ENCODE measurements at regions not wholly inside any gene's neighbourhood (a gene's known extent, or its start where the extent isn't known, plus 50 kb on each side); places are given as distances from the start of the nearest gene placed in this dataset.

DNA sequence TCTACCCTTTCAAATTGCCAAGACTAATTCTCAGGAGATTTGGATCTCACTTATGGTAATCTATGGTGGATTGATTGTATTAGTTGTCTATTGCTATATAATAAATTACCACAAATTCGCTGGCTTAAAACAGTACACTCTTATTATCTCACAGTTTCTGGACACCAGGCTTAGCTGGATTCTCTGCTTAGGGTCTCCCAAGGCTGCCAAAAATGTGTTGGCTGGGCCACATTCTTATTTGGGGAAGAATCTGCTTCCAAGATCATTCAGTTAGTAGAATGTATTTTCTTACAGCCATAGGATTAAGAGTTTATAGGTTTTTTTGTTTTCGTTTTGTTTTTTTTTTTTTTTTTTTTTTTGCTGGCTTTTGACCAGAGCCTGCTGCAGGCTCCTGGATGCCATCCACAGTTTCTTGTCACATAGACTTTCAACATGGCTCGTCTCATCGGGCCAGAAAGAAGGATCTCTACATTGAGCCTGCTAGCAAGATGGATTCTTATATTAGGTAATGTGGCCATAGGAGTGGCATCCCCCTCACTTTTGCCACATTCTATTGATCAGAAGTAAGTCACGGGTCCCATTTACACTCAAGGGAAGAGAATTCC is 415.3 kb downstream of the KIF2B start:
- H3K9ac ChIP-seq (ENCODE audit: insufficient read depth, low read depth, low read length): no peak overlapping the region
- DNase-seq (ENCODE audit: low spot score): no peak
- H2AFZ ChIP-seq (ENCODE audit: low read length): no peak overlapping the region
- H3K4me2 ChIP-seq (ENCODE audit: low read depth, low read length): no peak overlapping the region
- WGBS (ENCODE audit: low lambda C conversion rate): 3% methylated on average over 5 of the region's 5 CpGs
- no peaks in the 10 kb centered on the region for H3K27me3 ChIP-seq (ENCODE audit: control insufficient read depth in 1 of 2, insufficient read depth in 2 of 2, low read length in 2 of 2)
- intact Hi-C loops (cut with micrococcal nuclease; ENCODE audit: unreplicated experiment) (no loop called here), in situ Hi-C loops (cut with HindIII; ENCODE audit: extremely low pct_ligation_motif_present, low pct_unique_long_range_greater_than_20kb) (no loop called here)
- no peaks in the 10 kb centered on the region for H4K20me1 ChIP-seq (ENCODE audit: insufficient read depth, low read length)
- H3K4me1 ChIP-seq (ENCODE audit: insufficient read depth, low read length): no peaks in the 10 kb centered on the region
- H3K9me3 ChIP-seq (ENCODE audit: low read length): peaks cover 88% of the 10 kb centered on the region
- ChIA-PET POLR2A (no interaction called here), CTCF (ENCODE audit: low intra/inter-chr PET ratio, low total read pairs) (no interaction called here)
- no peak overlapping the region for H3K27ac ChIP-seq (ENCODE audit: extremely low read length, insufficient read depth, low read length)
- no TSS peak for BruUV-seq (replicated peaks)
- ATAC-seq: no peak
- no peak for TF ChIP-seq NFATC3 (CRISPR knock-in tag; IDR thresholded peaks at IDR 0.05)
- TF ChIP-seq ZNF317 (CRISPR knock-in tag; IDR thresholded peaks at IDR 0.05): no peak
- no peak for TF ChIP-seq ZEB1 (IDR thresholded peaks at IDR 0.05; ENCODE audit: insufficient replicate concordance, low read depth)
- TF ChIP-seq SCMH1 (CRISPR knock-in tag; IDR thresholded peaks at IDR 0.05; ENCODE audit: borderline replicate concordance): no peak
- TF ChIP-seq, protein P1, sequence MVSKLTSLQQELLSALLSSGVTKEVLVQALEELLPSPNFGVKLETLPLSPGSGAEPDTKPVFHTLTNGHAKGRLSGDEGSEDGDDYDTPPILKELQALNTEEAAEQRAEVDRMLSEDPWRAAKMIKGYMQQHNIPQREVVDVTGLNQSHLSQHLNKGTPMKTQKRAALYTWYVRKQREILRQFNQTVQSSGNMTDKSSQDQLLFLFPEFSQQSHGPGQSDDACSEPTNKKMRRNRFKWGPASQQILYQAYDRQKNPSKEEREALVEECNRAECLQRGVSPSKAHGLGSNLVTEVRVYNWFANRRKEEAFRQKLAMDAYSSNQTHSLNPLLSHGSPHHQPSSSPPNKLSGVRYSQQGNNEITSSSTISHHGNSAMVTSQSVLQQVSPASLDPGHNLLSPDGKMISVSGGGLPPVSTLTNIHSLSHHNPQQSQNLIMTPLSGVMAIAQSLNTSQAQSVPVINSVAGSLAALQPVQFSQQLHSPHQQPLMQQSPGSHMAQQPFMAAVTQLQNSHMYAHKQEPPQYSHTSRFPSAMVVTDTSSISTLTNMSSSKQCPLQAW (CRISPR knock-in tag; IDR thresholded peaks at IDR 0.05): no peak
- no peak for TF ChIP-seq IKZF1 (IDR thresholded peaks at IDR 0.05)
- no peak for TF ChIP-seq LCORL (IDR thresholded peaks at IDR 0.05)
- no peak for TF ChIP-seq LCORL (CRISPR knock-in tag; IDR thresholded peaks at IDR 0.05)
- TF ChIP-seq HMG20A (CRISPR knock-in tag; IDR thresholded peaks at IDR 0.05; ENCODE audit: borderline replicate concordance): no peak
- TF ChIP-seq GTF2F1 (IDR thresholded peaks at IDR 0.05; ENCODE audit: low read length): no peak
- no peak for TF ChIP-seq ZBTB21 (CRISPR knock-in tag; IDR thresholded peaks at IDR 0.05)
- TF ChIP-seq SMAD9 (CRISPR knock-in tag; IDR thresholded peaks at IDR 0.05): no peak
- TF ChIP-seq, protein P2, sequence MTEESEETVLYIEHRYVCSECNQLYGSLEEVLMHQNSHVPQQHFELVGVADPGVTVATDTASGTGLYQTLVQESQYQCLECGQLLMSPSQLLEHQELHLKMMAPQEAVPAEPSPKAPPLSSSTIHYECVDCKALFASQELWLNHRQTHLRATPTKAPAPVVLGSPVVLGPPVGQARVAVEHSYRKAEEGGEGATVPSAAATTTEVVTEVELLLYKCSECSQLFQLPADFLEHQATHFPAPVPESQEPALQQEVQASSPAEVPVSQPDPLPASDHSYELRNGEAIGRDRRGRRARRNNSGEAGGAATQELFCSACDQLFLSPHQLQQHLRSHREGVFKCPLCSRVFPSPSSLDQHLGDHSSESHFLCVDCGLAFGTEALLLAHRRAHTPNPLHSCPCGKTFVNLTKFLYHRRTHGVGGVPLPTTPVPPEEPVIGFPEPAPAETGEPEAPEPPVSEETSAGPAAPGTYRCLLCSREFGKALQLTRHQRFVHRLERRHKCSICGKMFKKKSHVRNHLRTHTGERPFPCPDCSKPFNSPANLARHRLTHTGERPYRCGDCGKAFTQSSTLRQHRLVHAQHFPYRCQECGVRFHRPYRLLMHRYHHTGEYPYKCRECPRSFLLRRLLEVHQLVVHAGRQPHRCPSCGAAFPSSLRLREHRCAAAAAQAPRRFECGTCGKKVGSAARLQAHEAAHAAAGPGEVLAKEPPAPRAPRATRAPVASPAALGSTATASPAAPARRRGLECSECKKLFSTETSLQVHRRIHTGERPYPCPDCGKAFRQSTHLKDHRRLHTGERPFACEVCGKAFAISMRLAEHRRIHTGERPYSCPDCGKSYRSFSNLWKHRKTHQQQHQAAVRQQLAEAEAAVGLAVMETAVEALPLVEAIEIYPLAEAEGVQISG (CRISPR knock-in tag; IDR thresholded peaks at IDR 0.05): no peak
- no peak for TF ChIP-seq JUN (CRISPR knock-in tag; IDR thresholded peaks at IDR 0.05)
- no peak for TF ChIP-seq HES4 (CRISPR knock-in tag; IDR thresholded peaks at IDR 0.05; ENCODE audit: borderline replicate concordance)
- TF ChIP-seq ZNF20 (CRISPR knock-in tag; IDR thresholded peaks at IDR 0.05): no peak
- no peak for TF ChIP-seq ZNF777 (CRISPR knock-in tag; IDR thresholded peaks at IDR 0.05)
- H3K79me2 ChIP-seq (ENCODE audit: insufficient read depth, low read length): no peaks in the 10 kb centered on the region
- FAIRE-seq: no peak
- no peaks in the 10 kb centered on the region for H3K36me3 ChIP-seq (replicated peaks in 1 of 2; ENCODE audit: control insufficient read depth in 1 of 2, insufficient read depth in 2 of 2, low read length in 2 of 2)
- H3K4me3 ChIP-seq (replicated peaks in 1 of 3; ENCODE audit: insufficient read depth in 1 of 3, low read depth in 2 of 3, low read length in 3 of 3): no peak overlapping the region
